ENCODE measurements at regions not wholly inside any gene's neighbourhood (a gene's known extent, or its start where the extent isn't known, plus 50 kb on each side); places are given as distances from the start of the nearest gene placed in this dataset.

- no peak overlapping the region for H3K27ac Mint-ChIP-seq (ENCODE audit: unreplicated experiment)
These were observed 254.8 kb upstream of the ZMIZ1 start for GRCh38 chr10:78813998-78814399.

DNA sequence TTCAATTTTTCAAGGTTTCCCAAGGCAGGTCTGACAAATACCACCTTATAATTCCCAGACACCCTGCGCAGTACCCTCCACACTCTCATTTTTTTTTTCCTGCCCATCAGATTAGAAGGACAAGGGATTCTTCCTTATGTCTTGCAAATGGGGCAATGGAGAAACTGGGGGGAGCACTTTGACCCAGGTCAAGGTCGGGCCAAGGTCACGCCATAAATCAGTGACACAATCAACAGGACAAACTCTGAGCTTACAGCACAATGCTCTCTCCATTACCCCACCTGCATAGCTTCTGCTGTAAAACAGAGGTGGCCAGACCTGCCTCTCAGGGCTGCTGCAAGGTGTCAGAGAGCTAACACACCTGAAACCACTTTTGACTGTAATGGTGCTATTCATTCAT, 254.4 kb upstream of the ZMIZ1 start:
- H3K9me3 Mint-ChIP-seq (ENCODE audit: unreplicated experiment): peaks cover 7% of the 10 kb centered on the region

More at GRCh38 chr10:78813998-78814399, 254.8 kb upstream of the ZMIZ1 start:
- Mint-ChIP-seq H3K4me3 (ENCODE audit: unreplicated experiment) (no peak overlapping the region), H3K4me1 (ENCODE audit: unreplicated experiment) (peaks cover 12% of the 10 kb centered on the region), H3K36me3 (ENCODE audit: unreplicated experiment) (no peaks in the 10 kb centered on the region), H3K27me3 (ENCODE audit: unreplicated experiment) (peaks cover 46% of the 10 kb centered on the region), H3K9me3 (ENCODE audit: unreplicated experiment) (peaks cover 7% of the 10 kb centered on the region)
- TF ChIP-seq CTCF (IDR thresholded peaks at IDR 0.05): no peak
- no peak for DNase-seq (ENCODE audit: extremely low spot score, unreplicated experiment)

DNA sequence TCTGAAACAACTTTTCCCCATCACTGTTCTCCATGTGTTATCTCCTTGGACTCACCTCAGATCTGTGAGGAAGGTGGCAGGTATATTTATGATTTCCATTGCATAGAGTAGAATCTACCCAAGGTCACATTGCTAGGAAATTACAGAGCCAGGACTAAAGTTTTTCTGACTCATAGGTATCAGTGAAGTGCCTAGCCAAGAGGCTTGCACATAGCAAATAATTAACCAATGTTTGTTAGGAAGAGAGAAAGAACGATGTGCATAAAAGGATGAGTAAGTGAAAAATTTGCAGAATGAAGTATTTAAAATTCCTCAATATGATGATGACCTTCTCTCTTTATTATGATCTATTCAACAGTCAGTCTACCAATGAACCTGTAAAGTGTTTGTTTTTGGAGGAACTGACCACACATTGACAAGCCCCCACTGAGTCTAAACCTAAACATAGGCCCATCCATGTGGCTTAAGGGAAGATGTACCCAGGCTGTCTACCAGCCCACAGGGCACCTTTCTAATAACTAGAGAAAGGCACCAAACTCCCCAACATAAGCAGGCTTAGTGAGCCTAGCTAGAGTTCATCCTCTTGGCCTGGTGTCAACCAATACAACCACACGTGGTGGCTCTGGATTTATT, 252.9 kb upstream of the ZMIZ1 start:
- no peaks in the 10 kb centered on the region for H3K36me3 Mint-ChIP-seq (ENCODE audit: unreplicated experiment)
- DNase-seq (ENCODE audit: extremely low spot score, unreplicated experiment): no peak
- H3K27me3 Mint-ChIP-seq (ENCODE audit: unreplicated experiment): peaks cover 42% of the 10 kb centered on the region
- no peak overlapping the region for H3K27ac Mint-ChIP-seq (ENCODE audit: unreplicated experiment)
- TF ChIP-seq CTCF (IDR thresholded peaks at IDR 0.05): no peak
- H3K9me3 Mint-ChIP-seq (ENCODE audit: unreplicated experiment): peaks cover 7% of the 10 kb centered on the region
- peaks cover 9% of the 10 kb centered on the region for H3K4me1 Mint-ChIP-seq (ENCODE audit: unreplicated experiment)
- H3K4me3 Mint-ChIP-seq (ENCODE audit: unreplicated experiment): no peak overlapping the region

More for the DNA sequence above, 254.4 kb upstream of the ZMIZ1 start:
- H3K27me3 Mint-ChIP-seq (ENCODE audit: unreplicated experiment): peaks cover 46% of the 10 kb centered on the region
- no peak overlapping the region for H3K27ac Mint-ChIP-seq (ENCODE audit: unreplicated experiment)
- DNase-seq (ENCODE audit: extremely low spot score, unreplicated experiment): no peak
- no peak overlapping the region for H3K4me3 Mint-ChIP-seq (ENCODE audit: unreplicated experiment)
- TF ChIP-seq CTCF (IDR thresholded peaks at IDR 0.05): no peak
- peaks cover 9% of the 10 kb centered on the region for H3K4me1 Mint-ChIP-seq (ENCODE audit: unreplicated experiment)
- H3K36me3 Mint-ChIP-seq (ENCODE audit: unreplicated experiment): no peaks in the 10 kb centered on the region

DNA sequence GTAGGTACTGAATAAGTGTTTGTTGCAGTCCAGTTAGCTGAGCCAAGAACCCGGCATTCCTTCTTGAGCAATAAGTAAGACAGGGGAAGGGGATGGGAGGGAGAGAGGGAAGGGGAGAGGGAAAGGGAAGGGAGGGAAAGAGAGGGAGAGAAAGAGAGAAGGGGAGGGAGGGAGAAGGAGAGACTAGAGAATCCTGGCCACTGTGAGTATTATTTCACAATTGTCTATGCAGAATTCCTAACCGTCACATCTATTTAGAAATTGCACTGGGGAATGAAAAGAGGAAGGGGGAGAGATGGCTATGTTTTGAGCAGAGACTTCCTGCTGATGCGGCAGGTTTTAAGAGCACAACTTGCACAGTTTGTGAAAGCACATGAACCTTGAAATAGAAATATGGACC, 251.4 kb upstream of the ZMIZ1 start:
- no peak overlapping the region for H3K4me3 Mint-ChIP-seq (ENCODE audit: unreplicated experiment)
- no peak for TF ChIP-seq CTCF (IDR thresholded peaks at IDR 0.05)
- H3K27me3 Mint-ChIP-seq (ENCODE audit: unreplicated experiment): peaks cover 29% of the 10 kb centered on the region
- no peak overlapping the region for H3K27ac Mint-ChIP-seq (ENCODE audit: unreplicated experiment)
- no peak for DNase-seq (ENCODE audit: extremely low spot score, unreplicated experiment)
- H3K36me3 Mint-ChIP-seq (ENCODE audit: unreplicated experiment): no peaks in the 10 kb centered on the region
- peaks cover 9% of the 10 kb centered on the region for H3K4me1 Mint-ChIP-seq (ENCODE audit: unreplicated experiment)
- peaks cover 9% of the 10 kb centered on the region for H3K9me3 Mint-ChIP-seq (ENCODE audit: unreplicated experiment)

DNA sequence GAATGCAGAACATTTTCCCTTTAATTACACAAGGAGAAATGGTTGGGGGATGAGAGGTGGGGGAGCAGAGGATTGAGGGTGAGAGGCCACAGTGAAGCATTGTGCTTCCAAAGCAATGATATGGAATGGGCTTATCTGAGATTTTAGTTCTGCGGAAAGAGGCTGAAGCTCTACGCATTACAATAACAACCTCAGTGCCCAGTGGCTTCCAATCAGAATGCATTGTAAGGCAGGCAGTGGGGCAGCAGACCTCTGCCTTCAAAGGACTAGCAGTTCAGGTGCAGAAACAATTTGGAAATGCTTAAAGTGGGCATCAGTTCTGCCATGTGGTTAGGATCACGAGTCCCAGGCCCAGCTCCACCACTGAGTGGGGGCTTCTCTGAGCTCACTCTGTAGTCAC, 251.0 kb upstream of the ZMIZ1 start:
- no peaks in the 10 kb centered on the region for H3K36me3 Mint-ChIP-seq (ENCODE audit: unreplicated experiment)
- H3K27ac Mint-ChIP-seq (ENCODE audit: unreplicated experiment): no peak overlapping the region
- H3K27me3 Mint-ChIP-seq (ENCODE audit: unreplicated experiment): peaks cover 25% of the 10 kb centered on the region
- no peak for TF ChIP-seq CTCF (IDR thresholded peaks at IDR 0.05)
- DNase-seq (ENCODE audit: extremely low spot score, unreplicated experiment): no peak
- H3K9me3 Mint-ChIP-seq (ENCODE audit: unreplicated experiment): peaks cover 5% of the 10 kb centered on the region
- peaks cover 9% of the 10 kb centered on the region for H3K4me1 Mint-ChIP-seq (ENCODE audit: unreplicated experiment)
- no peak overlapping the region for H3K4me3 Mint-ChIP-seq (ENCODE audit: unreplicated experiment)
